ENCODE measurements at regions not wholly inside any gene's neighbourhood (a gene's known extent, or its start where the extent isn't known, plus 50 kb on each side); places are given as distances from the start of the nearest gene placed in this dataset.

GRCh38 chr4:137997496-137997895, 244.7 kb downstream of the SLC7A11 start:
- TF ChIP-seq CTCF (IDR thresholded peaks at IDR 0.05): no peak
- TF ChIP-seq SMAD4 (CRISPR knock-in tag; IDR thresholded peaks at IDR 0.05): no peak
- TF ChIP-seq NFE2L1 (CRISPR knock-in tag; IDR thresholded peaks at IDR 0.05): no peak
- no peak for TF ChIP-seq CBFB (CRISPR knock-in tag; IDR thresholded peaks at IDR 0.05; ENCODE audit: low read depth)
- no peak for TF ChIP-seq FOXJ3 (CRISPR knock-in tag; IDR thresholded peaks at IDR 0.05; ENCODE audit: borderline replicate concordance)
- TF ChIP-seq, protein P1, sequence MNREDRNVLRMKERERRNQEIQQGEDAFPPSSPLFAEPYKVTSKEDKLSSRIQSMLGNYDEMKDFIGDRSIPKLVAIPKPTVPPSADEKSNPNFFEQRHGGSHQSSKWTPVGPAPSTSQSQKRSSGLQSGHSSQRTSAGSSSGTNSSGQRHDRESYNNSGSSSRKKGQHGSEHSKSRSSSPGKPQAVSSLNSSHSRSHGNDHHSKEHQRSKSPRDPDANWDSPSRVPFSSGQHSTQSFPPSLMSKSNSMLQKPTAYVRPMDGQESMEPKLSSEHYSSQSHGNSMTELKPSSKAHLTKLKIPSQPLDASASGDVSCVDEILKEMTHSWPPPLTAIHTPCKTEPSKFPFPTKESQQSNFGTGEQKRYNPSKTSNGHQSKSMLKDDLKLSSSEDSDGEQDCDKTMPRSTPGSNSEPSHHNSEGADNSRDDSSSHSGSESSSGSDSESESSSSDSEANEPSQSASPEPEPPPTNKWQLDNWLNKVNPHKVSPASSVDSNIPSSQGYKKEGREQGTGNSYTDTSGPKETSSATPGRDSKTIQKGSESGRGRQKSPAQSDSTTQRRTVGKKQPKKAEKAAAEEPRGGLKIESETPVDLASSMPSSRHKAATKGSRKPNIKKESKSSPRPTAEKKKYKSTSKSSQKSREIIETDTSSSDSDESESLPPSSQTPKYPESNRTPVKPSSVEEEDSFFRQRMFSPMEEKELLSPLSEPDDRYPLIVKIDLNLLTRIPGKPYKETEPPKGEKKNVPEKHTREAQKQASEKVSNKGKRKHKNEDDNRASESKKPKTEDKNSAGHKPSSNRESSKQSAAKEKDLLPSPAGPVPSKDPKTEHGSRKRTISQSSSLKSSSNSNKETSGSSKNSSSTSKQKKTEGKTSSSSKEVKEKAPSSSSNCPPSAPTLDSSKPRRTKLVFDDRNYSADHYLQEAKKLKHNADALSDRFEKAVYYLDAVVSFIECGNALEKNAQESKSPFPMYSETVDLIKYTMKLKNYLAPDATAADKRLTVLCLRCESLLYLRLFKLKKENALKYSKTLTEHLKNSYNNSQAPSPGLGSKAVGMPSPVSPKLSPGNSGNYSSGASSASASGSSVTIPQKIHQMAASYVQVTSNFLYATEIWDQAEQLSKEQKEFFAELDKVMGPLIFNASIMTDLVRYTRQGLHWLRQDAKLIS (CRISPR knock-in tag; IDR thresholded peaks at IDR 0.05; ENCODE audit: borderline replicate concordance): no peak
- no peak for TF ChIP-seq HMGXB4 (CRISPR knock-in tag; IDR thresholded peaks at IDR 0.05)
